ENCODE measurements at regions not wholly inside any gene's neighbourhood (a gene's known extent, or its start where the extent isn't known, plus 50 kb on each side); places are given as distances from the start of the nearest gene placed in this dataset.

DNA sequence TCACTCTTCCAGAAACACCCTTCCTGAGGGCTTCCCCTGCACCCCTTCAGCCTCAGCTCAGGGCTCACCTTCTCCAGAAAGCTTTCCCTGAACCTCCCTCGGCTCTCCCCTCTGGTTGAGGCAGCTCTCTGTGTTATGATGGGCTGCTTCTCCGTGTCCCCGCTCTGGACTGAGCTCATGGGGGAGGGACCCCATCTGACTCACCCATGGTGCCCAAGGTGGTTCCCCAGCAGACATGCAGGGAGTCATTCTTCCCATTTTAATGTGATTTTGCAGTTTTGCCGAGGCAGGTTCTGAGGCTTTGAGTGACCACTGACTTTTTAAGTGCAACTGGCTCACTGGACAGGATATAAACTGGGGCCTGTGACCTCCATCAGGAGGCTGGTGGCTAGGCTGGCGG is 495.1 kb downstream of the TBC1D22A start:
- no peak for DNase-seq
- no peak for ATAC-seq

GRCh38 chr22:47251911-47252310 is 489.5 kb downstream of the TBC1D22A start:
- peaks cover 12% of the 10 kb centered on the region for H3K27me3 Mint-ChIP-seq (ENCODE audit: low read depth)
- ATAC-seq (no peak), DNase-seq (no peak)
- no peaks in the 10 kb centered on the region for H3K36me3 Mint-ChIP-seq (ENCODE audit: insufficient read depth)
- H3K4me3 Mint-ChIP-seq = no peak overlapping the region
- no peaks in the 10 kb centered on the region for H3K9me3 Mint-ChIP-seq
- H3K4me1 Mint-ChIP-seq (ENCODE audit: low read depth) = no peaks in the 10 kb centered on the region

More for the DNA sequence above, 495.1 kb downstream of the TBC1D22A start:
- no peaks in the 10 kb centered on the region for H3K9me3 Mint-ChIP-seq
- peaks cover 4% of the 10 kb centered on the region for H3K27me3 Mint-ChIP-seq (ENCODE audit: low read depth)
- H3K36me3 Mint-ChIP-seq (ENCODE audit: insufficient read depth) = no peaks in the 10 kb centered on the region
- H3K4me3 Mint-ChIP-seq = no peak overlapping the region
- H3K4me1 Mint-ChIP-seq (ENCODE audit: low read depth) = no peaks in the 10 kb centered on the region

DNA sequence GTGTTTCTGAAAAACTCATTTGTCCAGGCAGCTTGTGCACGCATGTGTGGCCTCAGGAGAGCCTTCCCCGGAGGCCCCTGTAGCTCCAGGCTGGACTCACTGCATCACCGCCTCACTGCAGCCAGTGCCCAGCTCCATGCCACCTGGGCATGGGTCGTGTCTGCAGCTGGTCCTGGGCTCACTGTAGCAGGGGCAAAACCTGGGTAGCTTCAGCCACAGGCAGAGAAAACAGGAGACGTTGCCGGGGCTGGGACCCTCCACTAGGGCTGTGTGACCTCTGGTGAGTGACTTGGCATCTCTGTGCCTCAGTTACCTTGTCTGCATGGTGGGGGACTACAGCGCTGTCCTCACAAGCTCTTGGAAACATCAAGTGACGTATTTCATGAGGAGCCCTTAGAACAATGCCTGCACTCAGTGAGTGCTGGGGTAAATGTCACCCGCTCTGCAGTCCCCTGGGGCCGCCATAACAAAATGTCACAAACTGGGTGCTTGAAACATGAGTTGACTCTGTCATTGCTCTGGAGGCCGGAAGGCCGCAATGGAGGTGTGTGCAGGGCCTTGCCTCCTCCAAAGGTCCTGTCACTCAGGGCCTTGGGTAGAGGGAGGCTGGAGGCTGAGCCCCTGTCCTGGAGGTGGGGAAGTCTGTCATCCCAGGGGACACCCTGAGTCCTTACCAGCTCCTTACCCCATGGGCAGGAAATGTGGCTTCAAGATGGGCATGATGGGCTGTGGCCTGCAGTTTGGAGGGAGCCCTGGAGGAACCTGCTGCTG is 488.7 kb downstream of the TBC1D22A start:
- H3K27me3 Mint-ChIP-seq (ENCODE audit: low read depth) = peaks cover 14% of the 10 kb centered on the region
- H3K36me3 Mint-ChIP-seq (ENCODE audit: insufficient read depth) = no peaks in the 10 kb centered on the region
- H3K4me3 Mint-ChIP-seq = no peak overlapping the region
- DNase-seq (no peak), ATAC-seq (no peak)
- no peaks in the 10 kb centered on the region for H3K9me3 Mint-ChIP-seq
- H3K4me1 Mint-ChIP-seq (ENCODE audit: low read depth) = no peaks in the 10 kb centered on the region

- Mint-ChIP-seq H3K9me3 (no peaks in the 10 kb centered on the region), H3K27me3 (ENCODE audit: low read depth) (peaks cover 16% of the 10 kb centered on the region), H3K4me1 (ENCODE audit: low read depth) (no peaks in the 10 kb centered on the region), H3K4me3 (no peak overlapping the region), H3K36me3 (ENCODE audit: insufficient read depth) (no peaks in the 10 kb centered on the region)
- ATAC-seq = no peak
- no peak for DNase-seq
Observed at GRCh38 chr22:47249370-47249928, 487.0 kb downstream of the TBC1D22A start.

DNA sequence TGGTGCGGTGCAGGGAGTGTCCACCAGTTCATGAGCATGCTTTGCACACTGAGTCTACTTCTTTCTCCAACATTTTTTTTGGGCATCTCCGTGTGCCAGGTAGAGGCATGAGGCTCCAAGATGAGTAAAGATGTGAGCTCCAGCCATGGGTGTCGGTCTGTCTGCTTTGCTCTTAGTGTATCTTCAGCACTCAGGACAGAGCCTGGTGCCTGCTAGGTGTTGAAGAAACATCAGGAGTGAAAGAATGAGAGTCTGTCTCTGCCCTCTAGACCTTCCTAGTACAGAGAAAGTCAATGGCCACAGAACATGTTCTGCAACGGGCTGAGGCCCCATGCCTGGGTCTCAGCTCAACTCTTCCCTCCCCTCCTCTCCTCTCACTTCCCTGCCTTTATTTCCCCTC is 486.5 kb downstream of the TBC1D22A start:
- Mint-ChIP-seq H3K4me1 (ENCODE audit: low read depth) (no peaks in the 10 kb centered on the region), H3K27me3 (ENCODE audit: low read depth) (peaks cover 20% of the 10 kb centered on the region), H3K36me3 (ENCODE audit: insufficient read depth) (no peaks in the 10 kb centered on the region), H3K4me3 (no peak overlapping the region), H3K9me3 (no peaks in the 10 kb centered on the region)
- DNase-seq = no peak
- no peak for ATAC-seq

DNA sequence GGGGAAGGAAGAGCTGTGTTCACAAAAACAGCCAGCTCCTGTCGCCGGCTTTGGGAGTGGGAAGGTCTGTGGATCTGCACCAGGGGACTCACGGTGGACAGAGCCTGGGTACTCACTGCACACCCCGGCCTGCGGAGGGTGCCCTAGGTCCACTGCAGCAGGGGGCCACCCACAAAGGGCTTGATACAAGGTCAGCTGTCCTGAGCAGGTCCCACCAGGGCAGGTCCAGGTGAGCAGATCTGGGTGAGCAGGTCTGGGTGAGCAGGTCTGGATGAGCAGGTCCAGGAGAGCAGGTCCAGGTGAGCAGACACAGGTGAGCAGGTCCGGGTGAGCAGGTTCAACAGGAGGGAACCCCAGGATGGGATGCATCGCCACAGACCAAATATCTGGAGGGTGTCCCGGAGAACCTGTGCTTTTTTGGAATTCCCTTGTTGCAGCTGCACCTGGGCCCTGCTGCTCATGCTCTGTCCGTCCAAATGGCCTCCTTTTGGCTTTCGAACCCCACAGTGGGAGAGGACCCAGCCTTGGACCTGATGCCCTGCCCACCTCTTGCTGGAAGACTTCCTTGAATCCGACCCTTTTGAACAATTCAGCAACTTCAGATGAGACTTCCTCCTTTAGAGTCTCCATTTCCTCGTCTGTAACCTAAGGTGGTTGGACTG is 485.3 kb downstream of the TBC1D22A start:
- Mint-ChIP-seq H3K9me3 (no peaks in the 10 kb centered on the region), H3K4me3 (no peak overlapping the region), H3K36me3 (ENCODE audit: insufficient read depth) (no peaks in the 10 kb centered on the region), H3K27me3 (ENCODE audit: low read depth) (peaks cover 21% of the 10 kb centered on the region), H3K4me1 (ENCODE audit: low read depth) (no peaks in the 10 kb centered on the region)
- ATAC-seq (no peak), DNase-seq (no peak)

- H3K36me3 Mint-ChIP-seq (ENCODE audit: insufficient read depth) = no peaks in the 10 kb centered on the region
- DNase-seq = no peak
Observed at GRCh38 chr22:47245786-47246185, 483.3 kb downstream of the TBC1D22A start.

GRCh38 chr22:47245286-47245685 is 482.8 kb downstream of the TBC1D22A start:
- H3K9me3 Mint-ChIP-seq = no peaks in the 10 kb centered on the region
- H3K27me3 Mint-ChIP-seq (ENCODE audit: low read depth) = peaks cover 24% of the 10 kb centered on the region
- H3K4me3 Mint-ChIP-seq = no peak overlapping the region
- no peak for DNase-seq
- no peaks in the 10 kb centered on the region for H3K4me1 Mint-ChIP-seq (ENCODE audit: low read depth)
- no peak for ATAC-seq
- no peaks in the 10 kb centered on the region for H3K36me3 Mint-ChIP-seq (ENCODE audit: insufficient read depth)

More at GRCh38 chr22:47245786-47246185, 483.3 kb downstream of the TBC1D22A start:
- Mint-ChIP-seq H3K4me1 (ENCODE audit: low read depth) (no peaks in the 10 kb centered on the region), H3K27me3 (ENCODE audit: low read depth) (peaks cover 23% of the 10 kb centered on the region), H3K4me3 (no peak overlapping the region), H3K9me3 (no peaks in the 10 kb centered on the region)
- ATAC-seq = no peak

DNA sequence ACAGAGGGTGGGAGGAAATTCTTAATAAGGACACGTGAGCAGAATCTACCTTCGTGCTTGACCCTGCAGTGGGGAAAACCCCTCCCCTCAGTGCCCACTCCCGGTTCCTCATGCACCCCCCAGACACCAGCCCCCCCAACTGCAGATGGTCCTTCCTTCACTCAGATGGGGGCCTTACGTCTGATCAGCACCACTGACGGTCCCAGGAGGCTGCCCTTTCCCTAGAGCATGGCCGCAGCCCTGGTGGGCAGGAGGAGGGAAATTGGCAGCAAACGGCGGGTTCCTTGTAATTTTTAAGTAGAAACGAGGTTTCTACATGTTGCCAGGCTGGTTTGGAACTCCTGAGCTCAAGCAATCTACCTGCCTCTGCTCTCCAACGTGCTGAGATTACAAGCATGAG is 477.7 kb downstream of the TBC1D22A start:
- Mint-ChIP-seq H3K4me3 (no peak overlapping the region), H3K4me1 (ENCODE audit: low read depth) (no peaks in the 10 kb centered on the region), H3K27me3 (ENCODE audit: low read depth) (peaks cover 20% of the 10 kb centered on the region), H3K9me3 (no peaks in the 10 kb centered on the region), H3K36me3 (ENCODE audit: insufficient read depth) (no peaks in the 10 kb centered on the region)
- DNase-seq (no peak), ATAC-seq (no peak)

- peaks cover 18% of the 10 kb centered on the region for H3K27me3 Mint-ChIP-seq (ENCODE audit: low read depth)
- DNase-seq (no peak), ATAC-seq (no peak)
- no peaks in the 10 kb centered on the region for H3K4me1 Mint-ChIP-seq (ENCODE audit: low read depth)
- no peak overlapping the region for H3K4me3 Mint-ChIP-seq
- no peaks in the 10 kb centered on the region for H3K9me3 Mint-ChIP-seq
- no peaks in the 10 kb centered on the region for H3K36me3 Mint-ChIP-seq (ENCODE audit: insufficient read depth)
Observed at GRCh38 chr22:47239474-47239860, 477.0 kb downstream of the TBC1D22A start.

- Mint-ChIP-seq H3K4me3 (no peak overlapping the region), H3K9me3 (no peaks in the 10 kb centered on the region), H3K4me1 (ENCODE audit: low read depth) (no peaks in the 10 kb centered on the region), H3K36me3 (ENCODE audit: insufficient read depth) (no peaks in the 10 kb centered on the region), H3K27me3 (ENCODE audit: low read depth) (peaks cover 13% of the 10 kb centered on the region)
- ATAC-seq = no peak
- DNase-seq = no peak
Observed at GRCh38 chr22:47238690-47239473, 476.4 kb downstream of the TBC1D22A start.

DNA sequence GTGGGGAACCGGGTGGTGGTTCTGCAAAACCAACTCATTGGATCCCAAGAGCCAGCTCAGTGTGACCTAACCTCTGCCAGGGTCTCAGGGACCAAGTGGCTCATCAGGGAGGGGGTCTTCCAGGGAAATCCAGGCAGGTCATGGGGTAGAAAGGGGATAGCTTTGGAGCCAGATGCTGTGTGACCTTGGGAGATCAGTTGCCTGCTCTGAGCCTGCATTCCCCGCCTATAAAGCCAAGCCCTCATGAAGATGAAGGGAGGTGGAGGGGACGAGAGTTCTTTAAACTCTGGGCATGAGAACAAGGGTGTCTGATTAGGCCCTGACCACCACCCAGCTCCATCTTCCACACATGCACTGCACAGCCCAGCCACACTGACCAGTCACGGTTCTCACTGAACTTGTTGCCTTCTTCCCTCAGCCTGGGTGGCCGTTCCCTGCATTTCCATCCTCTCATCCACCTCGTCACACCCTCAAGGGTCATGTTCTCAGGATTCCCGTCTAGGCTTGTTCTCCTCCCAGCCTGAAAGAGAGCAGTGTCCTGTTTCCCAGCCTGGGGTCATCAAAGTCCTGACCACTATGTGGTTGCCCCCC is 475.5 kb downstream of the TBC1D22A start:
- DNase-seq (no peak), ATAC-seq (no peak)
- H3K9me3 Mint-ChIP-seq = peaks cover 5% of the 10 kb centered on the region
- H3K27me3 Mint-ChIP-seq (ENCODE audit: low read depth) = peaks cover 11% of the 10 kb centered on the region
- no peak overlapping the region for H3K4me3 Mint-ChIP-seq
- H3K4me1 Mint-ChIP-seq (ENCODE audit: low read depth) = no peaks in the 10 kb centered on the region
- no peaks in the 10 kb centered on the region for H3K36me3 Mint-ChIP-seq (ENCODE audit: insufficient read depth)

DNA sequence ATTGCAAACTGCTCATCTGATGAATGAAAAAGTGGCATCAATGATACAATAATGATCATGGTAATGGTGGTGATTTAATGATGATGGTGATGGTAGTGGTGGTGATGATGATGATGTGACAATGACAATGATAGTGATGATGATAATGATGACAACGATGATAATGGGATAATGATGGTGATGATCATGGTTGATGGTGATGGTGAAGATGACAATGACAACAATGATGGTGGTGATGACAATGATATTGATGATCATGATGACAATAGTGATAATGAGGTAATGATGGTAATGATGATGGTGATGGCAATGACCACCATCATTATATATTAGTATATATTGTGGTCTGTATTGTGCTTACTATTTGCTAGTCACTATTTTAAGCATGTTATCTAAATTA is 474.3 kb downstream of the TBC1D22A start:
- Mint-ChIP-seq H3K4me1 (ENCODE audit: low read depth) (no peaks in the 10 kb centered on the region), H3K4me3 (no peak overlapping the region), H3K36me3 (ENCODE audit: insufficient read depth) (no peaks in the 10 kb centered on the region), H3K27me3 (ENCODE audit: low read depth) (peaks cover 14% of the 10 kb centered on the region), H3K9me3 (peaks cover 5% of the 10 kb centered on the region)
- no peak for ATAC-seq
- DNase-seq = no peak

DNA sequence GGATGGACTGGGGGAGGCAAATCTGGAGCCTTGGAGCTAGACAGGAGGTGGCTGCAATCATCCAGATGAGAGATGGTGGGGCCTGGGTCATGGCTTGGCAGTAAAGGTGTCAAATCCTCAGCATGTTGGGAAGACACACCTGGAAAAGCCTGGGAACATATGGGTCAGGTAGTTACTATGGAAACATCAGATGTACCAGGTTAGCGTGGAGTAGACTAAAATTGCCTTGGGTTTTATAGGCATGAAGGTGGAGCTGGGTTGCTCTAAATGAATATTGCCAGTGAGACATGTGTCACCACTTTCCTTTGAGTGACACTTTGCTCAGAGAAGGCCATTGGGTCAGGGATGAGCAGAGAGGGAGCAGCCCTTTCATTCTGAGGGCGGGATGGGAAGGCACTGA is 473.7 kb downstream of the TBC1D22A start:
- no peaks in the 10 kb centered on the region for H3K36me3 Mint-ChIP-seq (ENCODE audit: insufficient read depth)

More for the DNA sequence above, 473.7 kb downstream of the TBC1D22A start:
- ATAC-seq (no peak), DNase-seq (no peak)
- peaks cover 5% of the 10 kb centered on the region for H3K9me3 Mint-ChIP-seq
- peaks cover 13% of the 10 kb centered on the region for H3K27me3 Mint-ChIP-seq (ENCODE audit: low read depth)
- H3K4me3 Mint-ChIP-seq = no peak overlapping the region
- H3K4me1 Mint-ChIP-seq (ENCODE audit: low read depth) = no peaks in the 10 kb centered on the region
